Liver (tissue), 8 donors: ENCODE measurements at regions not wholly inside any gene's neighbourhood (a gene's known extent, or its start where the extent isn't known, plus 50 kb on each side); places are given as distances from the start of the nearest gene placed in this dataset.

Experiments used
- DNase-seq: peaks from one replicate; pipeline ENCODE4 v3.0.0-alpha.2; 2017; ENCODE audit warnings: low spot score
- H3K27ac ChIP-seq, 2 donors: one replicate each; pipeline ENCODE4 v1.7.0; 2013; ENCODE audit warnings: inconsistent platforms in 2 of 2, low read length in 2 of 2, control low read depth in 1 of 2, low read depth in 1 of 2, mild to moderate bottlenecking in 1 of 2
- H3K27me3 ChIP-seq, 4 donors: one replicate each; pipeline versions ENCODE4 v1.6.1 to v1.7.0; 2013; ENCODE audit warnings: low read length in 3 of 4, inconsistent platforms in 1 of 4, mild to moderate bottlenecking in 1 of 4, moderate library complexity in 1 of 4; ENCODE audit not compliant: control insufficient read depth in 4 of 4, insufficient read depth in 4 of 4
- H3K36me3 ChIP-seq, 4 donors: one replicate each; pipeline versions ENCODE4 v1.6.1 to v1.7.0; 2013; ENCODE audit warnings: low read length in 3 of 4, mild to moderate bottlenecking in 3 of 4, low read depth in 1 of 4, moderate library complexity in 1 of 4; ENCODE audit not compliant: control insufficient read depth in 4 of 4, insufficient read depth in 3 of 4
- H3K4me1 ChIP-seq, 4 donors: one replicate each; pipeline versions ENCODE4 v1.6.1 to v1.7.0; 2013; ENCODE audit warnings: low read length in 3 of 4, mild to moderate bottlenecking in 3 of 4, moderate library complexity in 1 of 4; ENCODE audit not compliant: control insufficient read depth in 4 of 4, insufficient read depth in 4 of 4
- H3K4me3 ChIP-seq, 3 donors: one replicate each; pipeline versions ENCODE4 v1.6.1 to v1.7.0; 2013; ENCODE audit warnings: low read length in 3 of 3, control low read depth in 1 of 3, low read depth in 1 of 3, mild to moderate bottlenecking in 1 of 3
- H3K9ac ChIP-seq, 2 donors: one replicate each; pipeline ENCODE4 v1.7.0; 2013; ENCODE audit warnings: low read length in 2 of 2, mild to moderate bottlenecking in 2 of 2, moderate library complexity in 2 of 2, control low read depth in 1 of 2, low read depth in 1 of 2
- H3K9me3 ChIP-seq, 4 donors: one replicate each; pipeline versions ENCODE4 v1.6.1 to v1.7.0; 2013; ENCODE audit warnings: low read length in 3 of 4; ENCODE audit not compliant: control insufficient read depth in 4 of 4
- EGR1 ChIP-seq, 2 donors: IDR thresholded peaks; 2 replicates each; pipeline ENCODE4 v1.6.1; 2016 to 2018; ENCODE audit warnings: antibody characterized with exemption in 2 of 2, low read depth in 2 of 2
- FOXA1 ChIP-seq: IDR thresholded peaks from 2 replicates; pipeline ENCODE4 v1.6.1; 2016; ENCODE audit warnings: antibody characterized with exemption
- FOXA2 ChIP-seq: IDR thresholded peaks from 2 replicates; pipeline ENCODE4 v1.6.1; 2016; ENCODE audit warnings: antibody characterized with exemption
- GABPA ChIP-seq, 2 donors: IDR thresholded peaks in 1 of 2; conservative IDR thresholded peaks in 1 of 2; 2 replicates each; pipeline ENCODE4 v1.6.1; 2016; ENCODE audit warnings: antibody characterized with exemption in 2 of 2, mild to moderate bottlenecking in 1 of 2, moderate library complexity in 1 of 2
- HNF4A ChIP-seq, 2 donors: conservative IDR thresholded peaks; 2 replicates each; pipeline ENCODE4 v1.6.1; 2016; ENCODE audit warnings: antibody characterized with exemption in 2 of 2, mild to moderate bottlenecking in 2 of 2
- HNF4G ChIP-seq: IDR thresholded peaks from 2 replicates; pipeline ENCODE4 v1.6.1; 2016; ENCODE audit warnings: antibody characterized with exemption
- JUND ChIP-seq, 2 donors: IDR thresholded peaks; 2 replicates each; pipeline ENCODE4 v1.6.1; 2016; ENCODE audit warnings: antibody characterized with exemption in 2 of 2
- MAX ChIP-seq: IDR thresholded peaks from 2 replicates; pipeline ENCODE4 v1.6.1; 2016; ENCODE audit warnings: antibody characterized with exemption
- NR2F2 ChIP-seq: IDR thresholded peaks from 2 replicates; pipeline ENCODE4 v1.6.1; 2016; ENCODE audit warnings: antibody characterized with exemption
- RXRA ChIP-seq, 2 donors: IDR thresholded peaks; 2 replicates each; pipeline ENCODE4 v1.6.1; 2017 to 2018; ENCODE audit warnings: antibody characterized with exemption in 2 of 2, mild to moderate bottlenecking in 1 of 2
- SP1 ChIP-seq: IDR thresholded peaks from 2 replicates; pipeline ENCODE4 v1.6.1; 2018; ENCODE audit warnings: antibody characterized with exemption, mild to moderate bottlenecking
- TAF1 ChIP-seq: conservative IDR thresholded peaks from 2 replicates; pipeline ENCODE4 v1.6.1; 2016; ENCODE audit warnings: antibody characterized with exemption, mild to moderate bottlenecking
- YY1 ChIP-seq: IDR thresholded peaks from 2 replicates; pipeline ENCODE4 v1.6.1; 2016; ENCODE audit warnings: antibody characterized with exemption, mild to moderate bottlenecking
- ZBTB33 ChIP-seq: IDR thresholded peaks from 2 replicates; pipeline ENCODE4 v1.6.1; 2016; ENCODE audit warnings: antibody characterized with exemption
- WGBS: extraction: QIAGEN DNeasy Blood & Tissue Kit; methylation state at CpG from one replicate; pipeline ENCODE4 v1.1.7; 2013; 5-methylcytosine and 5-hydroxymethylcytosine counted together
- TF ChIP-seq, protein P1 (sequence below): IDR thresholded peaks from 2 replicates; pipeline ENCODE4 v1.6.1; 2016; ENCODE audit warnings: antibody characterized with exemption, mild to moderate bottlenecking
- TF ChIP-seq, protein P2 (sequence below): fragments of 150-350 bp; IDR thresholded peaks from 2 replicates; pipeline ENCODE4 v1.5.1; 2017; ENCODE audit warnings: improper control_type of control experiment, low read depth, low read length; ENCODE audit not compliant: missing input control
- donor health status: healthy.
- donor health status: healthy.
- donor health status: healthy.
- donor health status: healthy.
- donor health status: healthy.

GRCh38 chr9:84174486-84174885, 166.1 kb downstream of the SLC28A3 start:
- H3K9ac ChIP-seq, result no peak overlapping the region
- no peaks in the 10 kb centered on the region for H3K27me3 ChIP-seq
- H3K4me1 ChIP-seq, result peaks cover 0 to 1% (median 0%) of the 10 kb centered on the region in 4 donors
- WGBS, result 59% methylated on average over 1 of the region's 1 CpG
- H3K27ac ChIP-seq, result no peak overlapping the region
- no peaks in the 10 kb centered on the region for H3K36me3 ChIP-seq
- H3K9me3 ChIP-seq, result no peaks in the 10 kb centered on the region
- no peak overlapping the region for H3K4me3 ChIP-seq
- TF ChIP-seq HNF4G (no peak), FOXA1 (no peak), EGR1 (IDR thresholded peaks at IDR 0.05; ENCODE audit: low read depth in 2 of 2) (no peak), ZBTB33 (no peak), NR2F2 (no peak), HNF4A (conservative IDR thresholded peaks at IDR 0.05) (no peak)
- DNase-seq, result no peak

DNA sequence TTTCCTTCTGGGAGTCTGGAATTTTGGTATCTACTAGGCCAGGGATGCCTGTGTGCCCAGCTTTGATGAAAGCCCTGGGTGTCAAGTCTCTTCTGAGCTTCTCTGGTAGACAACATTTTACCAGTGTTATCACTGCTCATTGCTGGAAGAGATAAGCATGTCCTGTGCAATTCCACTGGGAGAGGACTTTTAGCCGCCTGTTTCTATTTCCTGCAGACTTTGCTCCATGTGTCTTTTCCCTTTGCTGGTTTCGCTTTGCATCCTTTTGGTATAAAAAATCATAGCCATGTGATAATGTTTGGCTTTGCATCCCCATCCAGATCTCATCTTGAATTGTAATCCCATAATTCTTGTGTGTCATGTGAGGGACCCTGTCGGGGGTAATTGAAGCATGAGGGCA, 163.2 kb downstream of the SLC28A3 start:
- no peaks in the 10 kb centered on the region for H3K27me3 ChIP-seq
- no peaks in the 10 kb centered on the region for H3K9me3 ChIP-seq
- TF ChIP-seq SP1, result no peak
- no peak for TF ChIP-seq RXRA (IDR thresholded peaks at IDR 0.05)
- TF ChIP-seq FOXA2, result no peak
- no peak for TF ChIP-seq EGR1 (IDR thresholded peaks at IDR 0.05; ENCODE audit: low read depth in 2 of 2)
- no peak for TF ChIP-seq HNF4G
- TF ChIP-seq YY1, result no peak
- TF ChIP-seq MAX, result no peak
- no peak for TF ChIP-seq GABPA (IDR thresholded peaks at IDR 0.05 in 1 of 2, conservative IDR thresholded peaks at IDR 0.05 in 1 of 2)
- TF ChIP-seq HNF4A (conservative IDR thresholded peaks at IDR 0.05), result no peak
- TF ChIP-seq, protein P1, sequence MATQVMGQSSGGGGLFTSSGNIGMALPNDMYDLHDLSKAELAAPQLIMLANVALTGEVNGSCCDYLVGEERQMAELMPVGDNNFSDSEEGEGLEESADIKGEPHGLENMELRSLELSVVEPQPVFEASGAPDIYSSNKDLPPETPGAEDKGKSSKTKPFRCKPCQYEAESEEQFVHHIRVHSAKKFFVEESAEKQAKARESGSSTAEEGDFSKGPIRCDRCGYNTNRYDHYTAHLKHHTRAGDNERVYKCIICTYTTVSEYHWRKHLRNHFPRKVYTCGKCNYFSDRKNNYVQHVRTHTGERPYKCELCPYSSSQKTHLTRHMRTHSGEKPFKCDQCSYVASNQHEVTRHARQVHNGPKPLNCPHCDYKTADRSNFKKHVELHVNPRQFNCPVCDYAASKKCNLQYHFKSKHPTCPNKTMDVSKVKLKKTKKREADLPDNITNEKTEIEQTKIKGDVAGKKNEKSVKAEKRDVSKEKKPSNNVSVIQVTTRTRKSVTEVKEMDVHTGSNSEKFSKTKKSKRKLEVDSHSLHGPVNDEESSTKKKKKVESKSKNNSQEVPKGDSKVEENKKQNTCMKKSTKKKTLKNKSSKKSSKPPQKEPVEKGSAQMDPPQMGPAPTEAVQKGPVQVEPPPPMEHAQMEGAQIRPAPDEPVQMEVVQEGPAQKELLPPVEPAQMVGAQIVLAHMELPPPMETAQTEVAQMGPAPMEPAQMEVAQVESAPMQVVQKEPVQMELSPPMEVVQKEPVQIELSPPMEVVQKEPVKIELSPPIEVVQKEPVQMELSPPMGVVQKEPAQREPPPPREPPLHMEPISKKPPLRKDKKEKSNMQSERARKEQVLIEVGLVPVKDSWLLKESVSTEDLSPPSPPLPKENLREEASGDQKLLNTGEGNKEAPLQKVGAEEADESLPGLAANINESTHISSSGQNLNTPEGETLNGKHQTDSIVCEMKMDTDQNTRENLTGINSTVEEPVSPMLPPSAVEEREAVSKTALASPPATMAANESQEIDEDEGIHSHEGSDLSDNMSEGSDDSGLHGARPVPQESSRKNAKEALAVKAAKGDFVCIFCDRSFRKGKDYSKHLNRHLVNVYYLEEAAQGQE, result no peak
- TF ChIP-seq TAF1, result no peak
- TF ChIP-seq JUND (IDR thresholded peaks at IDR 0.05), result no peak
- no peaks in the 10 kb centered on the region for H3K36me3 ChIP-seq
- 81% methylated on average over 3 of the region's 3 CpGs for WGBS
- no peak overlapping the region for H3K9ac ChIP-seq
- DNase-seq, result no peak
- peaks cover 0 to 1% (median 0%) of the 10 kb centered on the region in 4 donors for H3K4me1 ChIP-seq
- H3K4me3 ChIP-seq, result no peak overlapping the region
- no peak overlapping the region for H3K27ac ChIP-seq

- H3K9ac ChIP-seq, result no peak overlapping the region
- H3K36me3 ChIP-seq, result no peaks in the 10 kb centered on the region
- DNase-seq, result no peak
- no peaks in the 10 kb centered on the region for H3K4me1 ChIP-seq
- H3K27me3 ChIP-seq, result no peaks in the 10 kb centered on the region
- WGBS, result 73% methylated on average over 5 of the region's 5 CpGs
- H3K4me3 ChIP-seq, result no peak overlapping the region
- TF ChIP-seq, protein P2, sequence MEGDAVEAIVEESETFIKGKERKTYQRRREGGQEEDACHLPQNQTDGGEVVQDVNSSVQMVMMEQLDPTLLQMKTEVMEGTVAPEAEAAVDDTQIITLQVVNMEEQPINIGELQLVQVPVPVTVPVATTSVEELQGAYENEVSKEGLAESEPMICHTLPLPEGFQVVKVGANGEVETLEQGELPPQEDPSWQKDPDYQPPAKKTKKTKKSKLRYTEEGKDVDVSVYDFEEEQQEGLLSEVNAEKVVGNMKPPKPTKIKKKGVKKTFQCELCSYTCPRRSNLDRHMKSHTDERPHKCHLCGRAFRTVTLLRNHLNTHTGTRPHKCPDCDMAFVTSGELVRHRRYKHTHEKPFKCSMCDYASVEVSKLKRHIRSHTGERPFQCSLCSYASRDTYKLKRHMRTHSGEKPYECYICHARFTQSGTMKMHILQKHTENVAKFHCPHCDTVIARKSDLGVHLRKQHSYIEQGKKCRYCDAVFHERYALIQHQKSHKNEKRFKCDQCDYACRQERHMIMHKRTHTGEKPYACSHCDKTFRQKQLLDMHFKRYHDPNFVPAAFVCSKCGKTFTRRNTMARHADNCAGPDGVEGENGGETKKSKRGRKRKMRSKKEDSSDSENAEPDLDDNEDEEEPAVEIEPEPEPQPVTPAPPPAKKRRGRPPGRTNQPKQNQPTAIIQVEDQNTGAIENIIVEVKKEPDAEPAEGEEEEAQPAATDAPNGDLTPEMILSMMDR, result no peak
- no peak for TF ChIP-seq MAX
- no peaks in the 10 kb centered on the region for H3K9me3 ChIP-seq
- no peak overlapping the region for H3K27ac ChIP-seq
These were observed 161.0 kb downstream of the SLC28A3 start for GRCh38 chr9:84179531-84179930.
